ENCODE measurements at regions not wholly inside any gene's neighbourhood (a gene's known extent, or its start where the extent isn't known, plus 50 kb on each side); places are given as distances from the start of the nearest gene placed in this dataset.

DNA sequence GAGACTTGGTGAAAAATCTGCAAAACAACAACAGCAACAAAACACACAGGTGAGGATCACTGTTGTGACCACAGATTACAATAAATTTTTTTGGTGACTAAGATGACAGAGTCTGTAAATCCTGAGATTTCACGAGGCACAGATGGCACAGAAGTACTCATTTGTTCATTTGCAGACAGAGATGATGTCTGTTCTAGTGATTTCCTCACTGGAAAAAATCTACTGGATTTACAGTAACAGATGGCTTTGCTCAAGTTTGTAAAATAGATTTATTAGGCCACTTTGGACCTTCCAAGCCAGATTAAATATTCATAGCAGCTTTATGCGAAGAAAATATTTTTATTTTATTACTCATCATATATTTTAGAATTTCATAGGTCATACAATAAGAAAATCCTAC is 113.5 kb upstream of the IL6 start:
- Histone ChIP-seq H3K4me3 (ENCODE audit: low read depth, low read length) (no peak overlapping the region), H3K9me3 (ENCODE audit: control insufficient read depth, insufficient read depth, low read length) (peaks cover 3% of the 10 kb centered on the region; the same call in 1 of the 2 replicates), H3K27me3 (ENCODE audit: control insufficient read depth, insufficient read depth, low read length) (no peaks in the 10 kb centered on the region), H3K27ac (ENCODE audit: low read depth, low read length) (no peak overlapping the region)
- POLR2A ChIA-PET, result interaction anchor here (0.6 kb wide), 1 partner anchor 27 kb away, joined by 4 read pairs; no protein-coding TSS in a partner anchor
- no peak for DNase-seq (ENCODE audit: low read depth, low spot score)
- no peak for TF ChIP-seq CTCF (IDR thresholded peaks at IDR 0.05; ENCODE audit: low read depth, low read length)
- CTCF ChIA-PET, result interaction anchor here (0.6 kb wide), 1 partner anchor 12 kb away, joined by 4 read pairs; no protein-coding TSS in a partner anchor

DNA sequence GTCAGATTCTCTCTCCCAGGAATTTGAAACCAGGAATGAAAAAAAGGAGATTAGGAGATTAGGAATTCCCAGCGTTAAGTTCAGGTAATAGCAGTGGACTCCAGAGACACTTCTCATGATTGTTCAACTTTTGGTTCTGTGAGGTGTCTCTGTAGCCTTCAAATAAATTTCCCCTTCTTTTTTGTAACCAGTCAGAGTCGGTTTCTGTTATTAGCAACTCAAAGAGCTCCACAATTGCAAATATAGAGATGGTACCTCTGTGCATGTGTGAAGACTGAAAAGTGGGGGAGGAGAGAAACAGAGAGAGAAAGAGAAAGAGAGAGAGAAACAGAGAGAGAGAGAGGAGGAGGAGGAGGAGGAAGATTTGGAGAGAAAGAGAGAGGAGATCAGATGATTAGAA is 112.8 kb upstream of the STEAP1B start:
- Histone ChIP-seq H3K4me3 (ENCODE audit: low read depth, low read length) (no peak overlapping the region), H3K9me3 (ENCODE audit: control insufficient read depth, insufficient read depth, low read length) (peaks cover 3% of the 10 kb centered on the region; the same call in 1 of the 2 replicates), H3K27me3 (ENCODE audit: control insufficient read depth, insufficient read depth, low read length) (no peaks in the 10 kb centered on the region), H3K27ac (ENCODE audit: low read depth, low read length) (no peak overlapping the region)
- no peak for TF ChIP-seq CTCF (IDR thresholded peaks at IDR 0.05; ENCODE audit: low read depth, low read length)
- ChIA-PET CTCF (interaction anchor here (0.6 kb wide), 1 partner anchor 12 kb away, joined by 4 read pairs; no protein-coding TSS in a partner anchor), POLR2A (interaction anchor here (0.6 kb wide), 1 partner anchor 26 kb away, joined by 4 read pairs; no protein-coding TSS in a partner anchor)
- no peak for DNase-seq (ENCODE audit: low read depth, low spot score)

DNA sequence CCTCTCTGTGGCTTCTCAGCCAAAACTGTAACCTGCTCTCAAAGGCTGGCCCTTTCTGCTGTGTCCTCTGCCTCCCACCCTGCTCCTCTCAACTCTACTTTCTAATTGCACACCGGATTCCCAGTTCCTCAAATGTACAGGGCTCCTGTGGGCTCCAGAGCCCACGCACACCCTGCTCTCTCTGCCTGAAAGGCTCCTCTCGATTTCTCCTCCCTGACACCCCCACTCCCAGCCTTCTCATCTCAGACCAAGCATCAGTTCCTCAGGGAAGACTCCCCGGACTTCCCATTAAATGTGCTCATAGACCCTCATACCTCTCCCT is 111.7 kb upstream of the STEAP1B start:
- Histone ChIP-seq H3K27ac (ENCODE audit: low read depth, low read length) (no peak overlapping the region), H3K27me3 (ENCODE audit: control insufficient read depth, insufficient read depth, low read length) (no peaks in the 10 kb centered on the region), H3K9me3 (ENCODE audit: control insufficient read depth, insufficient read depth, low read length) (no peaks in the 10 kb centered on the region), H3K4me3 (ENCODE audit: low read depth, low read length) (no peak overlapping the region)
- no peak for TF ChIP-seq CTCF (IDR thresholded peaks at IDR 0.05; ENCODE audit: low read depth, low read length)
- POLR2A ChIA-PET, result no interaction called here
- CTCF ChIA-PET, result interaction anchor here (1.4 kb wide), 1 partner anchor 117 kb away, joined by 4 read pairs; no protein-coding TSS in a partner anchor
- no peak for DNase-seq (ENCODE audit: low read depth, low spot score)

DNA sequence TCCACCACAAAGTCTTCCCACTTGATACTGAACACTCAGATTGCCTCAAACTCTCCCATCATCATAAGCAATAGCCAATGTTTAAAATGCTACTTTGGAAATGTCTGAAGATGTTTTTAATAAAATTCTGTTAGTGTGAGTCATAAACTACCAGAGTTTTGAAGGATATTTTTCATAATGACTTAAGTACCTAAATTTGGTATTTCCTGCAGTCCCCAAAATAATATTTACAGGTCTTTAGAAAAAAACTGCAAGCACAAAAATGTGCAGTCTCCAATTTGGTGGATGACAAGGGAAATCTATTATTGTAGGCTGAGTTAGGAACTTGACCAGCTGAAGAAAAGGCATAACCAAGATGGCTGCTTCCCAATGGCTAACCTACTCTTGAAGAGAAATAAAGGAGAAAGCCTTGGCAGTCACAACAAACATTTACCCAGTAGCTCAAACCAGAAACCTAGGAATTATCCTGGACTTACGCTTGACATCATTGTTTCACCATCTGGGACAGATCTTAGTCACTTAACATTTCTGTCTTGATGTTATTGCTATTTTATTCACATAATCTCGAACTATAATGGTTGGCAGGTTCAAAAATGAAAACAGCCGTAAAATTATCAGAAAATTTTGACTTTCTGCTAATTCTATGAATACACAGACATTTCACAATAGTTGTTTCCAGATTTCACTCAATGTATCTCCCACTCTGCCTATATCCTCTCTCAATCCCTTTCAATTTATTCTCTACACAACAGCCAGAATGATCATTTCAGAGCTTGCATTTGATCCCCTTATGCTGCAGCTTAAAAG is 111.2 kb upstream of the STEAP1B start:
- no peaks in the 10 kb centered on the region for H3K27me3 ChIP-seq (ENCODE audit: control insufficient read depth, insufficient read depth, low read length)
- no peaks in the 10 kb centered on the region for H3K9me3 ChIP-seq (ENCODE audit: control insufficient read depth, insufficient read depth, low read length)
- no peak overlapping the region for H3K27ac ChIP-seq (ENCODE audit: low read depth, low read length)
- DNase-seq (ENCODE audit: low read depth, low spot score), result no peak
- no peak for TF ChIP-seq CTCF (IDR thresholded peaks at IDR 0.05; ENCODE audit: low read depth, low read length)
- H3K4me3 ChIP-seq (ENCODE audit: low read depth, low read length), result no peak overlapping the region
- POLR2A ChIA-PET, result interaction anchor here (1.1 to 1.3 kb wide), 2 partner anchors 34 to 51 kb away, joined by 3 read pairs; no protein-coding TSS in a partner anchor
- CTCF ChIA-PET, result interaction anchor here (1.4 kb wide), 1 partner anchor 117 kb away, joined by 4 read pairs; no protein-coding TSS in a partner anchor

DNA sequence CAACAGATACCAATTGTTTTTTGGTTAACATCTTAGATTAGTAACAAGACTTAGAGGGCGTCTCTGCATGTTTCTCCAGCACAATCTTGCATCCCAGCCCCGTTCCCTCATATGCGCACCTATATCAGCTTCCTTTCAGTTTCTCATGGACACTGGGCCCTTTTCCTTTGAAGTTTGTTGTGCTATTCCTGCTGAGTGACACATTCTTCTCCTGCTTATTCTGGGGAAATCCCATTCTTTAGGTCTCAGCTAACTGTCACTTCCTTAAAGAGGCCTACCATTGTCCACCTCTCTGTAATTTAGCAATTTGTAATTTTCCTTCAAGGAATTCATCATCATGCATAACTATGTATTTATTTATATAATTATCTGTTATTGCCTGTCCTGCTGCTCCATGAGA is 110.3 kb upstream of the STEAP1B start:
- Histone ChIP-seq H3K9me3 (ENCODE audit: control insufficient read depth, insufficient read depth, low read length) (no peaks in the 10 kb centered on the region), H3K27ac (ENCODE audit: low read depth, low read length) (no peak overlapping the region), H3K4me3 (ENCODE audit: low read depth, low read length) (no peak overlapping the region), H3K27me3 (ENCODE audit: control insufficient read depth, insufficient read depth, low read length) (no peaks in the 10 kb centered on the region)
- TF ChIP-seq CTCF (IDR thresholded peaks at IDR 0.05; ENCODE audit: low read depth, low read length), result no peak
- DNase-seq (ENCODE audit: low read depth, low spot score), result no peak
- CTCF ChIA-PET, result interaction anchor here (1.1 to 1.4 kb wide), 2 partner anchors 23 to 118 kb away, joined by 3 to 4 read pairs; no protein-coding TSS in a partner anchor
- POLR2A ChIA-PET, result interaction anchor here (1.1 to 1.3 kb wide), 2 partner anchors 33 to 50 kb away, joined by 3 read pairs; no protein-coding TSS in a partner anchor

Data from AG04450 (cell line).